Endothelial cell of umbilical vein (primary cell): ENCODE measurements at regions not wholly inside any gene's neighbourhood (a gene's known extent, or its start where the extent isn't known, plus 50 kb on each side); places are given as distances from the start of the nearest gene placed in this dataset.

Experiments used
- BruUV-seq: library from RNA; stranded (reverse); fragments of 400-500 nt; replicated peaks from 2 replicates; lab custom pipeline; 2021; lab: Mats Ljungman, UMichigan
- CTCF ChIA-PET: fragments of 300-600, 350-600 bp; sonication (Branson Sonifier 250); formaldehyde crosslinking; loops from one replicate; lab custom pipeline; 2021; ENCODE audit warnings: antibody characterized with exemption, inconsistent platforms; lab: Charles Lee
- POLR2A ChIA-PET: fragments of 300-600, 350-600 bp; sonication (Branson Sonifier 250); formaldehyde crosslinking; loops from one replicate; lab custom pipeline; 2021; ENCODE audit warnings: antibody characterized with exemption, inconsistent platforms; lab: Charles Lee
- DNase-seq: peaks from one replicate; pipeline ENCODE4 v3.0.0-alpha.2; 2011; ENCODE audit warnings: low read depth, low spot score
- FAIRE-seq: peaks from 2 replicates; lab custom pipeline; 2011; peaks lifted over from hg19 to GRCh38; lab: Jason Lieb, UNC
- H2AFZ ChIP-seq: 2 replicates; pipeline ENCODE4 v1.6.0; 2012; ENCODE audit warnings: low read depth, low read length, control low read depth, inconsistent platforms
- H3K27ac ChIP-seq: 2 replicates; pipeline ENCODE4 v1.5.1; 2011; ENCODE audit warnings: low read depth, mild to moderate bottlenecking, control low read depth, low read length, moderate library complexity; ENCODE audit not compliant: insufficient read depth
- H3K27me3 ChIP-seq, 2 experiments: 2 replicates each; pipeline versions ENCODE4 v1.6.0 to v1.6.1; 2011; ENCODE audit warnings: low read length in 2 of 2, mixed read lengths in 1 of 2; ENCODE audit not compliant: control insufficient read depth in 2 of 2, insufficient read depth in 2 of 2
- H3K36me3 ChIP-seq, 2 experiments: 2 replicates in 1 of 2; 3 replicates in 1 of 2; pipeline ENCODE4 v1.5.1; 2011; ENCODE audit warnings: low read length in 2 of 2, mild to moderate bottlenecking in 1 of 2, moderate library complexity in 1 of 2; ENCODE audit not compliant: control insufficient read depth in 2 of 2, insufficient read depth in 2 of 2; ENCODE audit errors: extremely low read depth in 1 of 2
- H3K4me1 ChIP-seq: 3 replicates; pipeline ENCODE4 v1.5.1; 2011; ENCODE audit warnings: mild to moderate bottlenecking, low read length; ENCODE audit not compliant: control insufficient read depth, insufficient read depth; ENCODE audit errors: extremely low read depth
- H3K4me2 ChIP-seq: 2 replicates; pipeline ENCODE4 v1.6.1; 2011; ENCODE audit warnings: low read length, control low read depth, mixed read lengths; ENCODE audit not compliant: insufficient read depth
- H3K4me3 ChIP-seq, 3 experiments: fragments of 200-600 bp in 1 of 3; sonication (generic), shearing (Covaris generic) in 1 of 3; replicated peaks in 1 of 3; 2 replicates each; pipeline ENCODE4 v1.5.1; 2011 to 2016; ENCODE audit warnings: control low read depth in 3 of 3, low read length in 3 of 3, mild to moderate bottlenecking in 2 of 3, inconsistent platforms in 1 of 3, low read depth in 1 of 3, moderate library complexity in 1 of 3; ENCODE audit not compliant: insufficient read depth in 1 of 3
- H3K79me2 ChIP-seq: 2 replicates; pipeline ENCODE4 v1.6.0; 2012; ENCODE audit warnings: low read length, inconsistent platforms; ENCODE audit not compliant: control insufficient read depth, insufficient read depth
- H3K9ac ChIP-seq: replicated peaks from 2 replicates; pipeline ENCODE3; 2011; ENCODE audit warnings: low read length, control low read depth; ENCODE audit not compliant: insufficient read depth; ENCODE audit errors: extremely low read depth
- H3K9me1 ChIP-seq: replicated peaks from 3 replicates; pipeline ENCODE4 v1.6.0; 2011; ENCODE audit warnings: mild to moderate bottlenecking, low read length; ENCODE audit not compliant: control insufficient read depth, insufficient read depth; ENCODE audit errors: extremely low read depth
- H3K9me3 ChIP-seq: replicated peaks from 2 replicates; pipeline ENCODE4 v1.5.1; 2012; ENCODE audit warnings: low read length, inconsistent platforms; ENCODE audit not compliant: control insufficient read depth, insufficient read depth
- H4K20me1 ChIP-seq: replicated peaks from 2 replicates; pipeline ENCODE3; 2011; ENCODE audit warnings: mild to moderate bottlenecking, low read length; ENCODE audit not compliant: control insufficient read depth, insufficient read depth; ENCODE audit errors: extremely low read depth
- EZH2 ChIP-seq: IDR thresholded peaks from 2 replicates; pipeline ENCODE4 v1.6.1; 2012; ENCODE audit warnings: borderline replicate concordance, low read depth, mild to moderate bottlenecking, moderate library complexity, low read length, inconsistent platforms; ENCODE audit not compliant: severe bottlenecking
- FOS ChIP-seq: IDR thresholded peaks from 2 replicates; pipeline ENCODE4 v1.6.1; 2011; ENCODE audit warnings: mild to moderate bottlenecking, low read length, moderate library complexity, borderline replicate concordance; ENCODE audit not compliant: insufficient read depth
- GATA2 ChIP-seq: IDR thresholded peaks from 2 replicates; pipeline ENCODE4 v1.7.0; 2011; ENCODE audit warnings: low read depth, mild to moderate bottlenecking, moderate library complexity, mixed read lengths, low read length; ENCODE audit not compliant: insufficient read length, insufficient read depth
- JUN ChIP-seq: IDR thresholded peaks from 2 replicates; pipeline ENCODE4 v1.6.1; 2011; ENCODE audit warnings: borderline replicate concordance, low read depth; ENCODE audit not compliant: insufficient read length, insufficient read depth
- MAX ChIP-seq: IDR thresholded peaks from 2 replicates; pipeline ENCODE4 v1.6.1; 2011; ENCODE audit not compliant: insufficient read depth, insufficient read length
- MYC ChIP-seq: IDR thresholded peaks from one replicate; pipeline ENCODE4 v1.6.1; 2011; ENCODE audit warnings: mild to moderate bottlenecking, low read depth, low read length
- POLR2A ChIP-seq: IDR thresholded peaks from 2 replicates; pipeline ENCODE4 v1.6.1; 2012; ENCODE audit warnings: low read depth, mild to moderate bottlenecking, control low read depth, low read length
- POLR2AphosphoS5 ChIP-seq: IDR thresholded peaks from 2 replicates; pipeline ENCODE4 v1.6.1; 2012; ENCODE audit warnings: low read depth, mild to moderate bottlenecking, control low read depth, low read length, moderate library complexity; ENCODE audit not compliant: insufficient read depth
- dilution Hi-C: fragments of 300-500 bp; cut with MboI; formaldehyde crosslinking; loops from one replicate; pipeline ENCODE4 v1.15.0; 2019; ENCODE audit warnings: low sequenced_read_pairs; ENCODE audit not compliant: extremely low pct_ligation_motif_present
- intact Hi-C: fragments of 100-400 bp; cut with micrococcal nuclease; formaldehyde crosslinking; loops from one replicate; pipeline ENCODE4 v1.10.0; 2022
- TF ChIP-seq, protein P1 (sequence below), 2 donors: IDR thresholded peaks; 1 replicate in 1 of 2; 2 replicates in 1 of 2; pipeline ENCODE4 v1.5.1; 2011; ENCODE audit warnings: low read length in 2 of 2, mild to moderate bottlenecking in 2 of 2, moderate library complexity in 2 of 2, control low read depth in 1 of 2, inconsistent platforms in 1 of 2, low read depth in 1 of 2; ENCODE audit not compliant: insufficient read depth in 1 of 2; ENCODE audit errors: extremely low read depth in 1 of 2

DNA sequence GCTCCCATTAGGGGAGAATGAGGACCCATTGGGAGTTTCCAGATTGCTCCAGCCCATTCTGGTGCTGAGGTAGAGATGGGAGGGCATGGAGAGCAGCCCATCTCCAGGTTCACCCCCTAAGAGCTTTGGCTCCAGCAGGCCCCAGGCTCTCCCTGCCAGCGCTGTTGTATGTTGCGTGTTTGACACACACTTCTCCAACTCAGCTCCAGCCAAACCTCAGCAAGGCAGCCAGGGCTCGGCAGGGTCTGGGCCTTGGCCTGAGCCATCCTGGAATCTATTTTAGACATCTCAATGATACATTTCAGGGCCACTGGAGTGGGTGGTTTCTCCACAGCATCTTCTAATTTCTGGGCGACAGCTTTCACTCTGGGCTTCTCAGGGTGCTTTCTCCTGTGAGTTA is 117.0 kb downstream of the NAV1 start:
- no peak overlapping the region for H2AFZ ChIP-seq
- POLR2A ChIA-PET, result no interaction called here
- TF ChIP-seq MYC, result no peak
- intact Hi-C loops (no loop called here), dilution Hi-C loops (no loop called here)
- no peak for FAIRE-seq
- CTCF ChIA-PET, result interaction anchor here (1.2 to 1.6 kb wide), 4 partner anchors 9 to 96 kb away, joined by 3 to 4 read pairs (median 4); no protein-coding TSS in a partner anchor
- no peaks in the 10 kb centered on the region for H3K27me3 ChIP-seq
- no peak overlapping the region for H3K4me2 ChIP-seq
- DNase-seq, result no peak
- peaks cover 68% of the 10 kb centered on the region for H3K79me2 ChIP-seq
- no peaks in the 10 kb centered on the region for H3K9me3 ChIP-seq
- H3K9me1 ChIP-seq, result no peaks in the 10 kb centered on the region
- no peak overlapping the region for H3K4me3 ChIP-seq
- no peak overlapping the region for H3K9ac ChIP-seq
- no peaks in the 10 kb centered on the region for H4K20me1 ChIP-seq
- no peak overlapping the region for H3K27ac ChIP-seq
- BruUV-seq, result no TSS peak
- peaks cover 0 to 2% of the 10 kb centered on the region in 2 experiments for H3K36me3 ChIP-seq
- peaks cover under 1% of the 10 kb centered on the region for H3K4me1 ChIP-seq

GRCh38 chr1:201656311-201657032 is 117.5 kb downstream of the NAV1 start:
- BruUV-seq, result no TSS peak
- no peak overlapping the region for H3K27ac ChIP-seq
- H3K4me1 ChIP-seq, result no peaks in the 10 kb centered on the region
- no peaks in the 10 kb centered on the region for H3K27me3 ChIP-seq
- H4K20me1 ChIP-seq, result no peaks in the 10 kb centered on the region
- dilution Hi-C loops (no loop called here), intact Hi-C loops (no loop called here)
- POLR2A ChIA-PET, result no interaction called here
- DNase-seq (no peak), FAIRE-seq (no peak)
- H2AFZ ChIP-seq, result no peak overlapping the region
- TF ChIP-seq POLR2A (no peak), FOS (no peak), MYC (no peak), MAX (no peak), EZH2 (no peak), POLR2AphosphoS5 (no peak), GATA2 (no peak), JUN (no peak)
- TF ChIP-seq, protein P1, sequence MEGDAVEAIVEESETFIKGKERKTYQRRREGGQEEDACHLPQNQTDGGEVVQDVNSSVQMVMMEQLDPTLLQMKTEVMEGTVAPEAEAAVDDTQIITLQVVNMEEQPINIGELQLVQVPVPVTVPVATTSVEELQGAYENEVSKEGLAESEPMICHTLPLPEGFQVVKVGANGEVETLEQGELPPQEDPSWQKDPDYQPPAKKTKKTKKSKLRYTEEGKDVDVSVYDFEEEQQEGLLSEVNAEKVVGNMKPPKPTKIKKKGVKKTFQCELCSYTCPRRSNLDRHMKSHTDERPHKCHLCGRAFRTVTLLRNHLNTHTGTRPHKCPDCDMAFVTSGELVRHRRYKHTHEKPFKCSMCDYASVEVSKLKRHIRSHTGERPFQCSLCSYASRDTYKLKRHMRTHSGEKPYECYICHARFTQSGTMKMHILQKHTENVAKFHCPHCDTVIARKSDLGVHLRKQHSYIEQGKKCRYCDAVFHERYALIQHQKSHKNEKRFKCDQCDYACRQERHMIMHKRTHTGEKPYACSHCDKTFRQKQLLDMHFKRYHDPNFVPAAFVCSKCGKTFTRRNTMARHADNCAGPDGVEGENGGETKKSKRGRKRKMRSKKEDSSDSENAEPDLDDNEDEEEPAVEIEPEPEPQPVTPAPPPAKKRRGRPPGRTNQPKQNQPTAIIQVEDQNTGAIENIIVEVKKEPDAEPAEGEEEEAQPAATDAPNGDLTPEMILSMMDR (IDR thresholded peaks at IDR 0.05; ENCODE audit: extremely low read depth in 1 of 2, insufficient read depth in 1 of 2, low read depth in 1 of 2, low read length in 2 of 2), result no peak
- no peaks in the 10 kb centered on the region for H3K9me1 ChIP-seq
- CTCF ChIA-PET, result interaction anchor here (1.5 to 1.7 kb wide), 4 partner anchors 8 to 137 kb away, joined by 4 to 5 read pairs (median 4); no protein-coding TSS in a partner anchor
- no peak overlapping the region for H3K4me2 ChIP-seq
- no peak overlapping the region for H3K9ac ChIP-seq
- no peaks in the 10 kb centered on the region for H3K9me3 ChIP-seq
- peaks cover 66% of the 10 kb centered on the region for H3K79me2 ChIP-seq
- peaks cover 0 to 2% of the 10 kb centered on the region in 2 experiments for H3K36me3 ChIP-seq
- H3K4me3 ChIP-seq, result no peak overlapping the region
